Ectodermal cell (in vitro differentiated cells): ENCODE measurements at regions not wholly inside any gene's neighbourhood (a gene's known extent, or its start where the extent isn't known, plus 50 kb on each side); places are given as distances from the start of the nearest gene placed in this dataset.

ENCODE experiments used
- H3K27ac ChIP-seq: 2 replicates; pipeline ENCODE4 v1.7.0; 2013; ENCODE audit warnings: mild to moderate bottlenecking, low read depth, low read length; ENCODE audit not compliant: insufficient read depth, poor library complexity, severe bottlenecking
- H3K27me3 ChIP-seq: 2 replicates; pipeline ENCODE4 v1.7.0; 2013; ENCODE audit warnings: mild to moderate bottlenecking, low read length; ENCODE audit not compliant: insufficient read depth, control insufficient read depth, poor library complexity, severe bottlenecking
- H3K36me3 ChIP-seq: one replicate; pipeline ENCODE4 v1.7.0; 2013; ENCODE audit warnings: low read length; ENCODE audit not compliant: control insufficient read depth, insufficient read depth
- H3K4me1 ChIP-seq: one replicate; pipeline ENCODE4 v1.7.0; 2013; ENCODE audit warnings: low read length; ENCODE audit not compliant: control insufficient read depth, insufficient read depth
- H3K4me3 ChIP-seq: 2 replicates; pipeline ENCODE4 v1.7.0; 2013; ENCODE audit warnings: low read depth, low read length, control low read depth; ENCODE audit not compliant: insufficient read depth
- H3K9me3 ChIP-seq: 2 replicates; pipeline ENCODE4 v1.7.0; 2013; ENCODE audit warnings: mild to moderate bottlenecking, low read length, moderate library complexity; ENCODE audit not compliant: control insufficient read depth
- WGBS, 2 experiments: methylation state at CpG; one replicate each; pipeline ENCODE4 v1.1.7; 2013; ENCODE audit warnings: missing lambda C conversion rate in 2 of 2; 5-methylcytosine and 5-hydroxymethylcytosine counted together

- no peaks in the 10 kb centered on the region for H3K4me1 ChIP-seq
- H3K4me3 ChIP-seq = no peak overlapping the region
- no peaks in the 10 kb centered on the region for H3K27me3 ChIP-seq
- no peaks in the 10 kb centered on the region for H3K36me3 ChIP-seq
- 94% methylated on average over 8 of the region's 9 CpGs for WGBS, 2 experiments
- no peak overlapping the region for H3K27ac ChIP-seq
- H3K9me3 ChIP-seq = no peaks in the 10 kb centered on the region
Observed at GRCh38 chr6:139510040-139510790, 135.8 kb upstream of the CITED2 start.

- no peak overlapping the region for H3K4me3 ChIP-seq
- H3K4me1 ChIP-seq = no peaks in the 10 kb centered on the region
- no peaks in the 10 kb centered on the region for H3K36me3 ChIP-seq
- WGBS, 2 experiments = 92 to 94% methylated on average over 4 of the region's 4 CpGs
- H3K9me3 ChIP-seq = no peaks in the 10 kb centered on the region
- no peak overlapping the region for H3K27ac ChIP-seq
- H3K27me3 ChIP-seq = no peaks in the 10 kb centered on the region
Observed at GRCh38 chr6:139509167-139509566, 134.7 kb upstream of the CITED2 start.

- Histone ChIP-seq H3K4me1 (no peaks in the 10 kb centered on the region), H3K27me3 (no peaks in the 10 kb centered on the region), H3K4me3 (no peak overlapping the region), H3K27ac (no peak overlapping the region), H3K36me3 (no peaks in the 10 kb centered on the region), H3K9me3 (no peaks in the 10 kb centered on the region)
- 91 to 96% methylated on average over 1 to 2 of the region's 2 CpGs for WGBS, 2 experiments
Observed at GRCh38 chr6:139508576-139508975, 134.1 kb upstream of the CITED2 start.

- H3K27ac ChIP-seq = no peak overlapping the region
- no peaks in the 10 kb centered on the region for H3K27me3 ChIP-seq
- H3K9me3 ChIP-seq = no peaks in the 10 kb centered on the region
- H3K4me3 ChIP-seq = no peak overlapping the region
- no peaks in the 10 kb centered on the region for H3K4me1 ChIP-seq
- 95 to 98% methylated on average over 2 of the region's 2 CpGs for WGBS, 2 experiments
- H3K36me3 ChIP-seq = no peaks in the 10 kb centered on the region
Observed at GRCh38 chr6:139508023-139508422, 133.6 kb upstream of the CITED2 start.

- peaks cover 4% of the 10 kb centered on the region for H3K4me1 ChIP-seq
- WGBS, 2 experiments = 91 to 95% methylated on average over 1 of the region's 1 CpG
- no peaks in the 10 kb centered on the region for H3K36me3 ChIP-seq
- H3K27ac ChIP-seq = no peak overlapping the region
- no peaks in the 10 kb centered on the region for H3K9me3 ChIP-seq
- H3K27me3 ChIP-seq = no peaks in the 10 kb centered on the region
- no peak overlapping the region for H3K4me3 ChIP-seq
Observed at GRCh38 chr6:139500977-139501376, 126.5 kb upstream of the CITED2 start.

GRCh38 chr6:139498715-139499114, 124.3 kb upstream of the CITED2 start:
- Histone ChIP-seq H3K4me1 (peaks cover 4% of the 10 kb centered on the region), H3K27ac (no peak overlapping the region), H3K9me3 (no peaks in the 10 kb centered on the region), H3K36me3 (no peaks in the 10 kb centered on the region), H3K27me3 (no peaks in the 10 kb centered on the region), H3K4me3 (no peak overlapping the region)
- 49 to 63% methylated on average over 2 of the region's 2 CpGs for WGBS, 2 experiments

GRCh38 chr6:139497345-139497961, 123.0 kb upstream of the CITED2 start:
- H3K27ac ChIP-seq = no peak overlapping the region
- H3K4me1 ChIP-seq = peaks cover 4% of the 10 kb centered on the region
- no peaks in the 10 kb centered on the region for H3K36me3 ChIP-seq
- no peaks in the 10 kb centered on the region for H3K9me3 ChIP-seq
- no peaks in the 10 kb centered on the region for H3K27me3 ChIP-seq
- no peak overlapping the region for H3K4me3 ChIP-seq
- 87 to 92% methylated on average over 8 of the region's 8 CpGs for WGBS, 2 experiments

- H3K27me3 ChIP-seq = no peaks in the 10 kb centered on the region
- H3K4me1 ChIP-seq = peaks cover 4% of the 10 kb centered on the region
- H3K4me3 ChIP-seq = no peak overlapping the region
- WGBS, 2 experiments = 90 to 92% methylated on average over 3 of the region's 3 CpGs
- H3K9me3 ChIP-seq = no peaks in the 10 kb centered on the region
- H3K36me3 ChIP-seq = no peaks in the 10 kb centered on the region
- no peak overlapping the region for H3K27ac ChIP-seq
Observed at GRCh38 chr6:139496654-139497344, 122.4 kb upstream of the CITED2 start.

GRCh38 chr6:139494376-139494990, 120.0 kb upstream of the CITED2 start:
- 94 to 95% methylated on average over 9 of the region's 9 CpGs for WGBS, 2 experiments

GRCh38 chr6:139490482-139490881, 116.0 kb upstream of the CITED2 start:
- no peaks in the 10 kb centered on the region for H3K4me1 ChIP-seq
- no peak overlapping the region for H3K4me3 ChIP-seq
- H3K9me3 ChIP-seq = no peaks in the 10 kb centered on the region
- 78 to 81% methylated on average over 3 to 4 of the region's 4 CpGs for WGBS, 2 experiments
- H3K27me3 ChIP-seq = no peaks in the 10 kb centered on the region
- H3K36me3 ChIP-seq = no peaks in the 10 kb centered on the region
- H3K27ac ChIP-seq = no peak overlapping the region

More at GRCh38 chr6:139494376-139494990, 120.0 kb upstream of the CITED2 start:
- H3K27me3 ChIP-seq = no peaks in the 10 kb centered on the region
- H3K4me1 ChIP-seq = peaks cover 4% of the 10 kb centered on the region
- no peaks in the 10 kb centered on the region for H3K36me3 ChIP-seq
- no peak overlapping the region for H3K4me3 ChIP-seq
- H3K9me3 ChIP-seq = no peaks in the 10 kb centered on the region
- H3K27ac ChIP-seq = no peak overlapping the region
